ENCODE measurements at regions not wholly inside any gene's neighbourhood (a gene's known extent, or its start where the extent isn't known, plus 50 kb on each side); places are given as distances from the start of the nearest gene placed in this dataset.

DNA sequence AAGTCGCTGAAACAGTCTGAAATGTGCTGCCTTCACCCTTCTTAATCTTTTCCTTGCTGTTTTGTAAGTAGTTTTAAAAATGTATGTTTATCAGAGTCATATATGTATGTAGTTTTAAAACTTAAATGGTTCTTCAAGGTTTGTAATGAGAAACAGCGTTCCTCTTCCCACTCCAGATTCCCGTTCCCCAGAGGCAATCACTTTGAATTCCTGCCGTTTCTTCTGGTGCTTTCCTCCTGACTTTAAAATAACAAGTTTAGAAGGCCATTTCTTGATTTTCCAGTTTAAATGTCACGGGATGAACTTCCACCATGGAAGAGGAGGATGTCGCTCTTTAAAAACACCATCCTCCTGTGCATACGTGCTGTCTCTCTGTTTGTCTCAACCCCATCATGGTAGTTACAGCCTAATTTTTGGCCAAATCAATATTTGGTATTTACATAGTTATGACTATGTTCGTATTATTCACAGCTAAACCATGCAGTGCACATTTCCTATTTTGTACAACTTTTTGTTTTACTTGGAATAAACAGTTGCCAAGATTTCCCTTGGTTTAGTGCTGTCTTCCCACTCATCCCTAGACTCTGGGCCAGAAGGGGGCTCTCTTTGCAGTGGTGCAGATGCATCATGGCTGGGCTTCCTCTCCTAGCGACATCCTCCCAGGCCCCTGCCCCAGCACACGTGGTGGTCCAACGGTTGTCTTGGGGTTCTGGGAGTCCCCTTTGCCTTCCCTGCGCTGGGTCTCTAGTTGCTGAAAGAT, 151.4 kb downstream of the PTPN20 start:
- TF ChIP-seq CTCF (IDR thresholded peaks at IDR 0.05; ENCODE audit: low read length) (peak; percentile 12; the same call in 1 of the 2 replicates), EZH2 (optimal IDR thresholded peaks at IDR 0.05; ENCODE audit: low read depth, low read length) (no peak), EZH2phosphoT487 (IDR thresholded peaks at IDR 0.05; ENCODE audit: low read length) (no peak)
